ENCODE measurements at regions not wholly inside any gene's neighbourhood (a gene's known extent, or its start where the extent isn't known, plus 50 kb on each side); places are given as distances from the start of the nearest gene placed in this dataset.

- TF ChIP-seq POLR2A (IDR thresholded peaks at IDR 0.05) (no peak), CTCF (IDR thresholded peaks at IDR 0.05) (no peak)
Measured at GRCh38 chr9:617445-618085, 223.9 kb upstream of the DMRT1 start.

All from body of pancreas (tissue), 4 donors.